HFF-Myc (cell line): ENCODE measurements at regions not wholly inside any gene's neighbourhood (a gene's known extent, or its start where the extent isn't known, plus 50 kb on each side); places are given as distances from the start of the nearest gene placed in this dataset.

ENCODE experiments used
- DNase-seq: peaks from one replicate; pipeline ENCODE4 v3.0.0-alpha.2; 2011; ENCODE audit warnings: low read depth; ENCODE audit errors: extremely low read depth
- H3K4me3 ChIP-seq: replicated peaks from 2 replicates; pipeline ENCODE4 v1.5.1; 2011; ENCODE audit warnings: low read depth, mild to moderate bottlenecking, control low read depth, low read length
- TF ChIP-seq, protein P1 (sequence below): IDR thresholded peaks from 2 replicates; pipeline ENCODE4 v1.5.1; 2012; ENCODE audit warnings: mild to moderate bottlenecking, low read depth, low read length, control low read depth; ENCODE audit errors: missing control alignments

- TF ChIP-seq, protein P1, sequence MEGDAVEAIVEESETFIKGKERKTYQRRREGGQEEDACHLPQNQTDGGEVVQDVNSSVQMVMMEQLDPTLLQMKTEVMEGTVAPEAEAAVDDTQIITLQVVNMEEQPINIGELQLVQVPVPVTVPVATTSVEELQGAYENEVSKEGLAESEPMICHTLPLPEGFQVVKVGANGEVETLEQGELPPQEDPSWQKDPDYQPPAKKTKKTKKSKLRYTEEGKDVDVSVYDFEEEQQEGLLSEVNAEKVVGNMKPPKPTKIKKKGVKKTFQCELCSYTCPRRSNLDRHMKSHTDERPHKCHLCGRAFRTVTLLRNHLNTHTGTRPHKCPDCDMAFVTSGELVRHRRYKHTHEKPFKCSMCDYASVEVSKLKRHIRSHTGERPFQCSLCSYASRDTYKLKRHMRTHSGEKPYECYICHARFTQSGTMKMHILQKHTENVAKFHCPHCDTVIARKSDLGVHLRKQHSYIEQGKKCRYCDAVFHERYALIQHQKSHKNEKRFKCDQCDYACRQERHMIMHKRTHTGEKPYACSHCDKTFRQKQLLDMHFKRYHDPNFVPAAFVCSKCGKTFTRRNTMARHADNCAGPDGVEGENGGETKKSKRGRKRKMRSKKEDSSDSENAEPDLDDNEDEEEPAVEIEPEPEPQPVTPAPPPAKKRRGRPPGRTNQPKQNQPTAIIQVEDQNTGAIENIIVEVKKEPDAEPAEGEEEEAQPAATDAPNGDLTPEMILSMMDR = no peak
- no peak for DNase-seq
Observed at GRCh38 chr1:233549917-233550316, 64.0 kb upstream of the KCNK1 start.

GRCh38 chr1:233554037-233554436 is 59.9 kb upstream of the KCNK1 start:
- no peak overlapping the region for H3K4me3 ChIP-seq
- TF ChIP-seq, protein P1 = no peak
- no peak for DNase-seq

More at GRCh38 chr1:233549917-233550316, 64.0 kb upstream of the KCNK1 start:
- H3K4me3 ChIP-seq = no peak overlapping the region

DNA sequence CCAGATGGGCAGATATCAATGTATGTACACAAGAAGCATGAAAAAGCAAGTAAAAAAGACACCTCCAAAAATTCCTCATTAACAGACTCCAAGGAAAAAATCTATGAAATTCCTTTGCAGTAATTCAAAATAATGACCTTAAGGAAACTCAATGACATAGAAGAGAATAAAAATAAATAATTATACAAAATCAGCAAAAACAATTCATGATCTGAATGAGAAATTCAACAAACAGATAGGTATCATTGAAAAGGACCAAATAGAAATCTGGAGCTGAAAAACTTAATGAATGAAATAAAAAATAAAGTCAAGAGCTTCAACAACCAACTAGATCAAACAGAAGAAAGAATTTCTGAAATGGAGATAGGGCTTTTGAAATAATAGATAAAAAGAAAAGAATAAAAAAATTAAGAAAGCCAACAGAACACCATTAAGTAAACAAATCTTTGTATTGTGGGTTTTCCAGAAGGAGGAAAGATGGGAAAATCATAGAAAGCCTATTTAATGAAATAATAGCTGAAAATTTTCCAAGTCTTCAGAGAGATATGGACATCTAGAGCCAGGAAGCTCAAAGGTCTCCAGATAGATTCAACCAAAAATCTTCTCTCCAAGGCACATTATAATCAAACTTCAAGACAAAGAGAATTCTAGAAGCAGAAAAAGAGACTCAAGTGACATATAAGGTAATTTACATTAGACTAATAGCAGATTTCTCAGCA is 52.0 kb upstream of the KCNK1 start:
- H3K4me3 ChIP-seq = no peak overlapping the region
- TF ChIP-seq, protein P1 = no peak
- no peak for DNase-seq
